H1 (cell line): ENCODE measurements at regions not wholly inside any gene's neighbourhood (a gene's known extent, or its start where the extent isn't known, plus 50 kb on each side); places are given as distances from the start of the nearest gene placed in this dataset.
A peak's percentile ranks its signal among the peaks of the same experiment; 100 is the strongest.

Source experiments
- CTCF ChIA-PET: fragments of 300-600 bp; sonication (Branson Sonifier 250); formaldehyde crosslinking; loops from one replicate; lab custom pipeline; 2021; ENCODE audit not compliant: partially characterized antibody; lab: Charles Lee
- POLR2A ChIA-PET: fragments of 300-600 bp; sonication (Branson Sonifier 250); formaldehyde crosslinking; loops from one replicate; lab custom pipeline; 2021; ENCODE audit warnings: inconsistent platforms; ENCODE audit not compliant: partially characterized antibody; lab: Charles Lee
- DNase-seq, 2 experiments: peaks; one replicate each; pipeline versions ENCODE4 v3.0.0 to v3.0.0-alpha.2; 2010 to 2022; ENCODE audit warnings: low spot score in 2 of 2, low read depth in 1 of 2, mixed read lengths in 1 of 2
- FAIRE-seq: peaks from 2 replicates; lab custom pipeline; 2011; peaks lifted over from hg19 to GRCh38; lab: Jason Lieb, UNC
- H2AFZ ChIP-seq: 2 replicates; pipeline ENCODE4 v1.8.1; 2012; ENCODE audit warnings: low read length, inconsistent platforms
- H2AK5ac ChIP-seq: 2 replicates; pipeline ENCODE4 v1.6.1; 2013; ENCODE audit warnings: low read depth, low read length
- H2BK120ac ChIP-seq: replicated peaks from 2 replicates; pipeline ENCODE3; 2013; ENCODE audit warnings: low read depth, low read length, inconsistent platforms
- H2BK12ac ChIP-seq: 2 replicates; pipeline ENCODE4 v1.6.1; 2013; ENCODE audit warnings: low read depth, low read length
- H2BK15ac ChIP-seq: 2 replicates; pipeline ENCODE4 v1.6.1; 2013; ENCODE audit warnings: low read length
- H2BK20ac ChIP-seq: 2 replicates; pipeline ENCODE4 v1.6.1; 2013; ENCODE audit warnings: low read length
- H2BK5ac ChIP-seq: 2 replicates; pipeline ENCODE4 v1.6.1; 2013; ENCODE audit warnings: low read depth, low read length
- H3K14ac ChIP-seq: 2 replicates; pipeline ENCODE4 v1.6.1; 2013; ENCODE audit warnings: inconsistent platforms; ENCODE audit not compliant: insufficient read length
- H3K18ac ChIP-seq: 2 replicates; pipeline ENCODE4 v1.6.1; 2013; ENCODE audit warnings: low read length; ENCODE audit errors: extremely low read depth
- H3K23ac ChIP-seq: 2 replicates; pipeline ENCODE4 v1.6.1; 2013; ENCODE audit warnings: inconsistent platforms; ENCODE audit not compliant: insufficient read length
- H3K23me2 ChIP-seq: 2 replicates; pipeline ENCODE4 v1.6.1; 2013; ENCODE audit warnings: low read depth, low read length
- H3K27ac ChIP-seq: 2 replicates; pipeline ENCODE4 v1.6.1; 2011; ENCODE audit warnings: low read depth, low read length, inconsistent platforms
- H3K27me3 ChIP-seq, 4 experiments: replicated peaks in 1 of 4; 1 replicate in 1 of 4; 2 replicates in 3 of 4; pipeline versions ENCODE4 v1.6.1 to v1.8.1; 2011 to 2013; ENCODE audit warnings: low read length in 3 of 4, mild to moderate bottlenecking in 3 of 4, inconsistent platforms in 2 of 4, mixed read lengths in 2 of 4, moderate library complexity in 1 of 4; ENCODE audit not compliant: control insufficient read depth in 3 of 4, insufficient read depth in 3 of 4; ENCODE audit errors: extremely low read depth in 1 of 4
- H3K36me3 ChIP-seq, 4 experiments: 2 replicates each; pipeline versions ENCODE4 v1.6.1 to v1.8.1; 2011 to 2013; ENCODE audit warnings: mild to moderate bottlenecking in 4 of 4, low read length in 3 of 4, moderate library complexity in 2 of 4, control low read depth in 1 of 4, inconsistent platforms in 1 of 4; ENCODE audit not compliant: insufficient read depth in 4 of 4, control insufficient read depth in 2 of 4
- H3K4ac ChIP-seq: replicated peaks from 2 replicates; pipeline ENCODE3; 2013; ENCODE audit warnings: low read length, low read depth, mixed read lengths, inconsistent platforms; ENCODE audit not compliant: insufficient read length
- H3K4me1 ChIP-seq, 4 experiments: replicated peaks in 1 of 4; 1 replicate in 1 of 4; 2 replicates in 3 of 4; pipeline versions ENCODE4 v1.6.1 to v1.8.1; 2011 to 2013; ENCODE audit warnings: low read length in 3 of 4, inconsistent platforms in 2 of 4, mixed read lengths in 1 of 4; ENCODE audit not compliant: insufficient read depth in 4 of 4, control insufficient read depth in 3 of 4
- H3K4me2 ChIP-seq, 2 experiments: 2 replicates each; pipeline versions ENCODE4 v1.6.1 to v1.8.1; 2011 to 2013; ENCODE audit warnings: low read depth in 2 of 2, low read length in 2 of 2, control low read depth in 1 of 2, inconsistent platforms in 1 of 2, mild to moderate bottlenecking in 1 of 2; ENCODE audit not compliant: insufficient read depth in 1 of 2
- H3K4me3 ChIP-seq, 4 experiments: fragments of 200-600, 300-600 bp in 1 of 4; sonication (generic), shearing (Covaris generic), sonication (Bioruptor Twin) in 1 of 4; 2 replicates each; pipeline versions ENCODE4 v1.5.1 to v1.8.1; 2011 to 2016; ENCODE audit warnings: low read length in 4 of 4, low read depth in 3 of 4, control low read depth in 2 of 4, inconsistent platforms in 2 of 4, mild to moderate bottlenecking in 2 of 4, mixed read lengths in 1 of 4, moderate library complexity in 1 of 4; ENCODE audit not compliant: insufficient read depth in 2 of 4; ENCODE audit errors: extremely low read depth in 1 of 4
- H3K56ac ChIP-seq: replicated peaks from 2 replicates; pipeline ENCODE3; 2013; ENCODE audit warnings: low read depth, mild to moderate bottlenecking, mixed read lengths, low read length, inconsistent platforms; ENCODE audit not compliant: insufficient read length
- H3K79me1 ChIP-seq: 2 replicates; pipeline ENCODE4 v1.6.1; 2013; ENCODE audit warnings: low read depth, low read length, control low read depth
- H3K79me2 ChIP-seq, 2 experiments: 2 replicates each; pipeline versions ENCODE4 v1.6.1 to v1.8.1; 2012 to 2013; ENCODE audit warnings: low read length in 2 of 2, mild to moderate bottlenecking in 2 of 2, inconsistent platforms in 1 of 2; ENCODE audit not compliant: insufficient read depth in 2 of 2, control insufficient read depth in 1 of 2
- H3K9ac ChIP-seq, 4 experiments: replicated peaks in 1 of 4; 1 replicate in 1 of 4; 2 replicates in 3 of 4; pipeline versions ENCODE4 v1.6.1 to v1.8.1; 2011 to 2013; ENCODE audit warnings: low read depth in 3 of 4, low read length in 3 of 4, control low read depth in 2 of 4, mild to moderate bottlenecking in 2 of 4, moderate library complexity in 2 of 4, inconsistent platforms in 1 of 4; ENCODE audit errors: extremely low read depth in 1 of 4
- H3K9me3 ChIP-seq, 2 experiments: 2 replicates each; pipeline versions ENCODE4 v1.6.1 to v1.8.1; 2012 to 2013; ENCODE audit warnings: mild to moderate bottlenecking in 2 of 2, moderate library complexity in 2 of 2, control low read depth in 1 of 2, inconsistent platforms in 1 of 2, low read depth in 1 of 2, low read length in 1 of 2, mixed read lengths in 1 of 2; ENCODE audit not compliant: insufficient read depth in 2 of 2
- H4K20me1 ChIP-seq, 2 experiments: replicated peaks in 1 of 2; 2 replicates each; pipeline versions ENCODE3 to v1.8.1; 2011 to 2013; ENCODE audit warnings: inconsistent platforms in 2 of 2, low read length in 2 of 2, mild to moderate bottlenecking in 1 of 2; ENCODE audit not compliant: insufficient read depth in 2 of 2, control insufficient read depth in 1 of 2
- H4K5ac ChIP-seq: 2 replicates; pipeline ENCODE4 v1.6.1; 2013; ENCODE audit warnings: low read length, low read depth, mixed read lengths, inconsistent platforms; ENCODE audit not compliant: insufficient read length
- H4K8ac ChIP-seq: 2 replicates; pipeline ENCODE4 v1.8.0; 2013; ENCODE audit warnings: mild to moderate bottlenecking, moderate library complexity, low read length, inconsistent platforms; ENCODE audit not compliant: insufficient read depth; ENCODE audit errors: extremely low read depth
- H4K91ac ChIP-seq: replicated peaks from 2 replicates; pipeline ENCODE3; 2013; ENCODE audit warnings: low read length, mixed read lengths, inconsistent platforms; ENCODE audit not compliant: insufficient read length
- ASH2L ChIP-seq: fragments of 200-600, 300-600 bp; sonication (generic); IDR thresholded peaks from one replicate; pipeline ENCODE4 v1.7.1; 2017; ENCODE audit warnings: low read length
- CEBPB ChIP-seq: IDR thresholded peaks from 2 replicates; pipeline ENCODE4 v1.6.1; 2012; ENCODE audit warnings: low read depth, low read length
- CREB1 ChIP-seq: IDR thresholded peaks from 2 replicates; pipeline ENCODE4 v1.6.1; 2012; ENCODE audit warnings: inconsistent platforms
- CTBP2 ChIP-seq: IDR thresholded peaks from 2 replicates; pipeline ENCODE4 v1.7.0; 2011; ENCODE audit warnings: borderline replicate concordance, mild to moderate bottlenecking, moderate library complexity, mixed read lengths, low read length; ENCODE audit not compliant: insufficient read depth, insufficient read length
- EP300 ChIP-seq, 2 experiments: IDR thresholded peaks; 1 replicate in 1 of 2; 2 replicates in 1 of 2; pipeline ENCODE4 v1.6.1; 2011 to 2012; ENCODE audit warnings: low read depth in 2 of 2, low read length in 2 of 2, mild to moderate bottlenecking in 2 of 2, borderline replicate concordance in 1 of 2, inconsistent platforms in 1 of 2, moderate library complexity in 1 of 2
- FOSL1 ChIP-seq: IDR thresholded peaks from 2 replicates; pipeline ENCODE4 v1.6.1; 2011; ENCODE audit warnings: mild to moderate bottlenecking, low read depth, low read length, moderate library complexity; ENCODE audit not compliant: insufficient read depth
- JUND ChIP-seq: IDR thresholded peaks from 2 replicates; pipeline ENCODE4 v1.6.1; 2011; ENCODE audit warnings: mild to moderate bottlenecking, improper control_type of control experiment, low read length
- NANOG ChIP-seq: IDR thresholded peaks from 2 replicates; pipeline ENCODE4 v1.6.1; 2011; ENCODE audit warnings: low read length, low read depth, mild to moderate bottlenecking, inconsistent platforms; ENCODE audit not compliant: insufficient read depth, poor library complexity, severe bottlenecking
- SIN3A ChIP-seq, 2 experiments: IDR thresholded peaks in 1 of 2; conservative IDR thresholded peaks in 1 of 2; 2 replicates each; pipeline ENCODE4 v1.6.1; 2011 to 2012; ENCODE audit warnings: low read length in 2 of 2, improper control_type of control experiment in 1 of 2, low read depth in 1 of 2, mild to moderate bottlenecking in 1 of 2
- WGBS, 2 experiments: shearing (Covaris generic) in 1 of 2; methylation state at CpG; one replicate each; pipeline versions ENCODE4 v1.1.6 to v1.1.7; 2013 to 2015; ENCODE audit warnings: low lambda C conversion rate in 2 of 2, mixed read lengths in 2 of 2, inconsistent platforms in 1 of 2, low coverage in 1 of 2, missing lambda C conversion rate in 1 of 2; ENCODE audit not compliant: insufficient replicate concordance in 2 of 2, insufficient coverage in 1 of 2, insufficient read length in 1 of 2; ENCODE audit errors: extremely low coverage in 1 of 2, missing lambda C conversion rate in 1 of 2; 5-methylcytosine and 5-hydroxymethylcytosine counted together
- TF ChIP-seq, protein P1 (sequence below): IDR thresholded peaks from 2 replicates; pipeline ENCODE4 v1.6.1; 2012; ENCODE audit warnings: inconsistent platforms
- TF ChIP-seq, protein P2 (sequence below): IDR thresholded peaks from 2 replicates; pipeline ENCODE4 v1.6.1; 2011; ENCODE audit warnings: low read length, improper control_type of control experiment

DNA sequence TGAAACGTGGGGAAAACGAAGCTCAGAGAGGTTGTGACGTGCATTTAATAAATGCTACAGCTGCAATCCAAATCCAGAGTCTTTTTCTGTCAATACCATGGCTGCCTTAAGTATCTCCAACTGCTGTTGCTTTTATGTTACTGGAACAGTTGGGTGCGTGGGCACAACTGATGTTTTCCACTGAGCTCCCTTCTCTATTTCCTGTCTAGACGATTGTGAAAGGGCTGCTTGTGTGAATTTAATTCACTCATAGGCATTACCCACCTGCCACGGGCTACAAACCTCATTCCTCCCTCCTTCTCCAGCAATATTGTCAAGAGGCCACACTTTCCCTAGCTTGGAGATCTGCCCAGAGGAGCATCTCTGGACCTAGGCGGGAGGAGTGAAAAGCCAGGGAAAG, 526.0 kb downstream of the MID1IP1 start:
- Histone ChIP-seq H3K4me2 (no peak overlapping the region), H3K27me3 (no peaks in the 10 kb centered on the region), H3K14ac (no peak overlapping the region), H3K23ac (no peak overlapping the region), H4K91ac (no peak overlapping the region), H2BK15ac (no peak overlapping the region), H3K4ac (no peak overlapping the region), H3K23me2 (no peaks in the 10 kb centered on the region), H2AFZ (no peak overlapping the region), H3K79me1 (no peaks in the 10 kb centered on the region), H4K8ac (0 out of 2 replicates have a peak overlapping the region, but pooled peaks have one; percentile 14), H2BK5ac (no peak overlapping the region), H3K4me1 (no peaks in the 10 kb centered on the region), H2BK20ac (no peak overlapping the region), H3K9ac (no peak overlapping the region), H4K5ac (no peak overlapping the region), H4K20me1 (no peaks in the 10 kb centered on the region), H3K4me3 (no peak overlapping the region), H2BK120ac (no peak overlapping the region), H3K9me3 (no peaks in the 10 kb centered on the region), H3K18ac (no peak overlapping the region), H3K56ac (no peak overlapping the region), H3K27ac (no peak overlapping the region), H2AK5ac (no peak overlapping the region), H2BK12ac (no peak overlapping the region), H3K36me3 (no peaks in the 10 kb centered on the region), H3K79me2 (no peaks in the 10 kb centered on the region)
- ChIA-PET CTCF (no interaction called here), POLR2A (no interaction called here)
- DNase-seq (no peak), FAIRE-seq (no peak)
- WGBS, 2 experiments, result 64% methylated on average over 4 of the region's 7 CpGs; no CpG with 5 or more reads in 1 of the 2 experiments
- TF ChIP-seq SIN3A (conservative IDR thresholded peaks at IDR 0.05 in 1 of 2, IDR thresholded peaks at IDR 0.05 in 1 of 2; ENCODE audit: low read depth in 1 of 2, low read length in 2 of 2), result no peak
- TF ChIP-seq FOSL1, result no peak
- no peak for TF ChIP-seq CTBP2
- TF ChIP-seq JUND, result no peak
- no peak for TF ChIP-seq EP300 (IDR thresholded peaks at IDR 0.05; ENCODE audit: borderline replicate concordance in 1 of 2, low read depth in 2 of 2, low read length in 2 of 2)
- TF ChIP-seq CEBPB, result no peak
- TF ChIP-seq NANOG, result no peak
- TF ChIP-seq, protein P1, sequence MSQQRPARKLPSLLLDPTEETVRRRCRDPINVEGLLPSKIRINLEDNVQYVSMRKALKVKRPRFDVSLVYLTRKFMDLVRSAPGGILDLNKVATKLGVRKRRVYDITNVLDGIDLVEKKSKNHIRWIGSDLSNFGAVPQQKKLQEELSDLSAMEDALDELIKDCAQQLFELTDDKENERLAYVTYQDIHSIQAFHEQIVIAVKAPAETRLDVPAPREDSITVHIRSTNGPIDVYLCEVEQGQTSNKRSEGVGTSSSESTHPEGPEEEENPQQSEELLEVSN, result no peak
- no peak for TF ChIP-seq ASH2L
- no peak for TF ChIP-seq CREB1
- TF ChIP-seq, protein P2, sequence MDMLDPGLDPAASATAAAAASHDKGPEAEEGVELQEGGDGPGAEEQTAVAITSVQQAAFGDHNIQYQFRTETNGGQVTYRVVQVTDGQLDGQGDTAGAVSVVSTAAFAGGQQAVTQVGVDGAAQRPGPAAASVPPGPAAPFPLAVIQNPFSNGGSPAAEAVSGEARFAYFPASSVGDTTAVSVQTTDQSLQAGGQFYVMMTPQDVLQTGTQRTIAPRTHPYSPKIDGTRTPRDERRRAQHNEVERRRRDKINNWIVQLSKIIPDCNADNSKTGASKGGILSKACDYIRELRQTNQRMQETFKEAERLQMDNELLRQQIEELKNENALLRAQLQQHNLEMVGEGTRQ, result no peak
